Smooth muscle cell (in vitro differentiated cells): ENCODE measurements at regions not wholly inside any gene's neighbourhood (a gene's known extent, or its start where the extent isn't known, plus 50 kb on each side); places are given as distances from the start of the nearest gene placed in this dataset.

ENCODE experiments used
- DNase-seq: peaks from one replicate; lab custom pipeline; 2025; ENCODE audit not compliant: unreplicated experiment; lab: John Stamatoyannopoulos, UW
- H2AFZ ChIP-seq: fragments of 200-600 bp; sonication (generic); 2 replicates; pipeline ENCODE4 v1.6.0; 2016; ENCODE audit warnings: antibody characterized with exemption, low read depth, mild to moderate bottlenecking
- H3F3A ChIP-seq: fragments of 200-600 bp; sonication (generic); 2 replicates; pipeline ENCODE4 v1.6.0; 2017; ENCODE audit warnings: antibody characterized with exemption, low read depth
- H3K27ac ChIP-seq: fragments of 200-600 bp; sonication (generic); 2 replicates; pipeline ENCODE4 v1.5.1; 2016; ENCODE audit warnings: low read depth, mild to moderate bottlenecking
- H3K27me3 ChIP-seq: fragments of 200-600 bp; sonication (generic); 2 replicates; pipeline ENCODE4 v1.6.1; 2016; ENCODE audit warnings: low read depth, mild to moderate bottlenecking
- H3K36me3 ChIP-seq: fragments of 200-600 bp; sonication (generic); 2 replicates; pipeline ENCODE4 v1.5.1; 2016; ENCODE audit warnings: low read depth
- H3K4me1 ChIP-seq: fragments of 200-600 bp; sonication (generic); 2 replicates; pipeline ENCODE4 v1.5.1; 2016; ENCODE audit warnings: low read depth
- H3K4me2 ChIP-seq: fragments of 200-600 bp; sonication (generic); 2 replicates; pipeline ENCODE4 v1.6.0; 2016; ENCODE audit warnings: mild to moderate bottlenecking
- H3K4me3 ChIP-seq: fragments of 200-600 bp; sonication (generic); 2 replicates; pipeline ENCODE4 v1.5.1; 2016; ENCODE audit warnings: mild to moderate bottlenecking
- H3K79me2 ChIP-seq: fragments of 200-600 bp; sonication (generic); 2 replicates; pipeline ENCODE4 v1.6.0; 2016; ENCODE audit warnings: low read depth, mild to moderate bottlenecking
- H3K9ac ChIP-seq: fragments of 200-600 bp; sonication (generic); 2 replicates; pipeline ENCODE4 v1.6.0; 2016; ENCODE audit warnings: low read depth
- H3K9me3 ChIP-seq: fragments of 200-600 bp; sonication (generic); replicated peaks from 2 replicates; pipeline ENCODE4 v1.5.1; 2016; ENCODE audit warnings: low read depth
- H4K20me1 ChIP-seq: fragments of 200-600 bp; sonication (generic); 2 replicates; pipeline ENCODE4 v1.6.0; 2016; ENCODE audit warnings: low read depth
- CTCF ChIP-seq: fragments of 200-600 bp; sonication (generic); IDR thresholded peaks from 2 replicates; pipeline ENCODE4 v1.5.1; 2017; ENCODE audit warnings: borderline replicate concordance, mild to moderate bottlenecking, antibody characterized with exemption; ENCODE audit not compliant: insufficient read depth, poor library complexity, severe bottlenecking
- WGBS: methylation state at CpG from one replicate; pipeline ENCODE4 v1.1.7; 2016; ENCODE audit warnings: low lambda C conversion rate; 5-methylcytosine and 5-hydroxymethylcytosine counted together

GRCh38 chr15:39336926-39337325 is 244.0 kb upstream of the THBS1 start:
- H3F3A ChIP-seq = no peaks in the 10 kb centered on the region
- 80% methylated on average over 5 of the region's 5 CpGs for WGBS
- H3K79me2 ChIP-seq = no peaks in the 10 kb centered on the region
- H2AFZ ChIP-seq = no peak overlapping the region
- H3K27me3 ChIP-seq = no peaks in the 10 kb centered on the region
- H3K36me3 ChIP-seq = no peaks in the 10 kb centered on the region
- no peaks in the 10 kb centered on the region for H4K20me1 ChIP-seq
- no peak overlapping the region for H3K9ac ChIP-seq
- H3K4me1 ChIP-seq = peaks cover 13% of the 10 kb centered on the region
- no peak overlapping the region for H3K27ac ChIP-seq
- H3K4me2 ChIP-seq = no peak overlapping the region
- H3K9me3 ChIP-seq = no peaks in the 10 kb centered on the region
- DNase-seq = no peak
- no peak for TF ChIP-seq CTCF
- no peak overlapping the region for H3K4me3 ChIP-seq

GRCh38 chr15:39338251-39338650 is 242.6 kb upstream of the THBS1 start:
- Histone ChIP-seq H3F3A (no peaks in the 10 kb centered on the region), H3K27ac (no peak overlapping the region), H3K27me3 (no peaks in the 10 kb centered on the region), H3K9ac (no peak overlapping the region), H3K36me3 (no peaks in the 10 kb centered on the region), H3K9me3 (no peaks in the 10 kb centered on the region), H3K4me3 (no peak overlapping the region), H3K4me2 (no peak overlapping the region), H2AFZ (no peak overlapping the region), H3K4me1 (peaks cover 13% of the 10 kb centered on the region), H3K79me2 (no peaks in the 10 kb centered on the region), H4K20me1 (no peaks in the 10 kb centered on the region)
- DNase-seq = no peak
- WGBS = 84% methylated on average over 4 of the region's 4 CpGs
- no peak for TF ChIP-seq CTCF

GRCh38 chr15:39340903-39341645 is 239.8 kb upstream of the THBS1 start:
- Histone ChIP-seq H3K27me3 (no peaks in the 10 kb centered on the region), H3K4me3 (no peak overlapping the region), H3F3A (no peaks in the 10 kb centered on the region), H4K20me1 (no peaks in the 10 kb centered on the region), H2AFZ (peak overlapping the region; percentile 60), H3K4me1 (peaks cover 18% of the 10 kb centered on the region), H3K9ac (no peak overlapping the region), H3K36me3 (no peaks in the 10 kb centered on the region), H3K9me3 (no peaks in the 10 kb centered on the region), H3K27ac (peak overlapping the region; percentile 39), H3K79me2 (no peaks in the 10 kb centered on the region), H3K4me2 (peak overlapping the region; percentile 74)
- no peak for DNase-seq
- WGBS = 62% methylated on average over 13 of the region's 13 CpGs
- TF ChIP-seq CTCF = no peak

GRCh38 chr15:39344662-39345141 is 236.2 kb upstream of the THBS1 start:
- Histone ChIP-seq H3K9ac (no peak overlapping the region), H4K20me1 (no peaks in the 10 kb centered on the region), H3K9me3 (no peaks in the 10 kb centered on the region), H3K79me2 (no peaks in the 10 kb centered on the region), H3K4me1 (peaks cover 18% of the 10 kb centered on the region), H3F3A (no peaks in the 10 kb centered on the region), H3K27me3 (no peaks in the 10 kb centered on the region), H3K4me3 (no peak overlapping the region), H3K36me3 (no peaks in the 10 kb centered on the region), H3K27ac (no peak overlapping the region), H3K4me2 (no peak overlapping the region), H2AFZ (no peak overlapping the region)
- DNase-seq = no peak
- TF ChIP-seq CTCF = no peak
- 67% methylated on average over 3 of the region's 3 CpGs for WGBS
